Esophagus (tissue), 2 donors: ENCODE measurements at regions not wholly inside any gene's neighbourhood (a gene's known extent, or its start where the extent isn't known, plus 50 kb on each side); places are given as distances from the start of the nearest gene placed in this dataset.

Source experiments
- H3K27ac ChIP-seq, 2 donors: one replicate each; pipeline ENCODE4 v1.5.1; 2013; ENCODE audit warnings: low read depth in 2 of 2, mild to moderate bottlenecking in 2 of 2, inconsistent platforms in 1 of 2, low read length in 1 of 2, moderate library complexity in 1 of 2
- H3K27me3 ChIP-seq, 2 donors: one replicate each; pipeline ENCODE4 v1.6.1; 2013; ENCODE audit warnings: low read length in 2 of 2, control low read depth in 1 of 2, mild to moderate bottlenecking in 1 of 2; ENCODE audit not compliant: insufficient read depth in 2 of 2, control insufficient read depth in 1 of 2
- H3K36me3 ChIP-seq, 2 donors: one replicate each; pipeline ENCODE4 v1.6.1; 2013; ENCODE audit warnings: low read length in 1 of 2; ENCODE audit not compliant: control insufficient read depth in 2 of 2, insufficient read depth in 2 of 2
- H3K4me1 ChIP-seq, 2 donors: one replicate each; pipeline ENCODE4 v1.6.1; 2013; ENCODE audit warnings: low read length in 1 of 2; ENCODE audit not compliant: control insufficient read depth in 2 of 2, insufficient read depth in 2 of 2
- H3K4me3 ChIP-seq, 2 donors: one replicate each; pipeline ENCODE4 v1.5.1; 2013; ENCODE audit warnings: low read length in 2 of 2, mild to moderate bottlenecking in 2 of 2, low read depth in 1 of 2, moderate library complexity in 1 of 2
- H3K9me3 ChIP-seq, 2 donors: one replicate each; pipeline ENCODE4 v1.6.1; 2013; ENCODE audit warnings: mild to moderate bottlenecking in 2 of 2, low read depth in 1 of 2, low read length in 1 of 2, moderate library complexity in 1 of 2; ENCODE audit not compliant: control insufficient read depth in 2 of 2, insufficient read depth in 1 of 2
- WGBS, 2 donors: extraction: QIAGEN DNeasy Blood & Tissue Kit; methylation state at CpG; one replicate each; pipeline ENCODE4 v1.1.7; 2013; 5-methylcytosine and 5-hydroxymethylcytosine counted together
- donor health status: healthy with polysubstance abuse.
- donor health status: Bipolar disorder and iron deficiency.

- no peak overlapping the region for H3K4me3 ChIP-seq
- WGBS, 2 donors = 65 to 83% methylated on average over 1 of the region's 1 CpG
- H3K27ac ChIP-seq = no peak overlapping the region
- no peaks in the 10 kb centered on the region for H3K4me1 ChIP-seq
- no peaks in the 10 kb centered on the region for H3K9me3 ChIP-seq
- H3K36me3 ChIP-seq = no peaks in the 10 kb centered on the region
- H3K27me3 ChIP-seq = no peaks in the 10 kb centered on the region
These were observed 891.1 kb downstream of the USP25 start for GRCh38 chr21:16620786-16621320.

DNA sequence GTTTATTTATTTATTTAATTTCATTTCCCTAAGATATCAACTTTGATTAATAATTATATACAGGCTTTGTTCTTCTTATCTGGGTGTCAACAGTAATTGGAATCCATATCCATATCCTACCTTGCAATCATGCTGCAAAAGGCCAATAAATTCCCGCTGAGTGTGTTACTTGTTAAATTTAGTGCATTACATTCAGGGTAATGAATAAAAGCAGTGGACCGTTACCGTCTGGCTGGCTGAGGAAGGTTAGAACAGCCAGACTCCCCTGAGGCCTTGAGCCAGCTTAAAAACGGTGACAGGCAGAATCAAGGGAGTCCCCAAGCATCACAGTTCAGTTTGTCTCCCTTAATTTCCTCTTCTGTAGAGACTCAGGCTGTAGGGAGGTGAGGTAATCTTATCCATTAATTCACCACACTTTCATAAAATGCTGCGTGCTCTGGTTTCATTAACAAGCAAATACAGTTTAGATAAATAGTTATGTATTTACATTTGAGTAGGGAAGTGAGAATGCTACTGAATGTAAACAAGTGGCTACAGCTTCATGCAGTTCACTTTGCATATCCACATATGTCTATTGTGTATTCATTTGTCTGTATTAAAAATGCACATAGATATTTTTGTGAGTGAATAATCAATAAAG is 888.2 kb upstream of the CXADR start:
- H3K36me3 ChIP-seq = no peaks in the 10 kb centered on the region
- WGBS, 2 donors = 41 to 47% methylated on average over 5 of the region's 5 CpGs
- H3K4me1 ChIP-seq = no peaks in the 10 kb centered on the region
- H3K27me3 ChIP-seq = no peaks in the 10 kb centered on the region
- no peaks in the 10 kb centered on the region for H3K9me3 ChIP-seq
- H3K27ac ChIP-seq = no peak overlapping the region
- H3K4me3 ChIP-seq = no peak overlapping the region

- H3K36me3 ChIP-seq = no peaks in the 10 kb centered on the region
- H3K4me3 ChIP-seq = no peak overlapping the region
- no peaks in the 10 kb centered on the region for H3K9me3 ChIP-seq
- WGBS, 2 donors = 48 to 68% methylated on average over 1 of the region's 1 CpG
- H3K4me1 ChIP-seq = no peaks in the 10 kb centered on the region
- H3K27ac ChIP-seq = no peak overlapping the region
- no peaks in the 10 kb centered on the region for H3K27me3 ChIP-seq
These were observed 887.4 kb upstream of the CXADR start for GRCh38 chr21:16625491-16625890.

GRCh38 chr21:16633831-16634459 is 878.9 kb upstream of the CXADR start:
- no peak overlapping the region for H3K27ac ChIP-seq

DNA sequence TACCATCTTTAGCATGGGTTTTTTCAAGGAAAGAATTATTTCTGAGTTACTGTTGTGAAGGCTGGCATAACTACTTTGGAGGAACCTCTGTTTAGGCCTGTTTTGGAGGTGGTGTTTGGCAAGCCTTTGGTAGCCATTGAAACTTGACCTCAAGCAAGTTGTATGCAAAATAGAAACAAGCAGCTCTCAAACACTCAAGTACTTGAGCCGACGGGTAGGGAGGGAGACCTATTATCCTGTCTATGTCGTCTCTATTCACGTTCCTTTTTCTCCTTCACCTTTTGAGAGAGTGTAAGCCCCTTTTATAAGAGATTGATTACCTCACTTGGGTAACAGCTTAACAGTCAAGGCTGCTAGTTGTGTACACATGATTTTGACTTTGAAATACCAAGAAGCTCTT is 878.3 kb upstream of the CXADR start:
- WGBS, 2 donors = 40 to 42% methylated on average over 4 of the region's 4 CpGs
- H3K9me3 ChIP-seq = no peaks in the 10 kb centered on the region
- H3K27ac ChIP-seq = no peak overlapping the region
- no peaks in the 10 kb centered on the region for H3K36me3 ChIP-seq
- H3K4me1 ChIP-seq = no peaks in the 10 kb centered on the region
- H3K27me3 ChIP-seq = no peaks in the 10 kb centered on the region
- H3K4me3 ChIP-seq = no peak overlapping the region

More at GRCh38 chr21:16633831-16634459, 878.9 kb upstream of the CXADR start:
- Histone ChIP-seq H3K9me3 (no peaks in the 10 kb centered on the region), H3K36me3 (no peaks in the 10 kb centered on the region), H3K4me3 (no peak overlapping the region), H3K27me3 (no peaks in the 10 kb centered on the region), H3K4me1 (no peaks in the 10 kb centered on the region)
- WGBS, 2 donors = 56 to 65% methylated on average over 4 of the region's 4 CpGs

- Histone ChIP-seq H3K9me3 (no peaks in the 10 kb centered on the region), H3K4me1 (no peaks in the 10 kb centered on the region), H3K4me3 (no peak overlapping the region), H3K27ac (no peak overlapping the region), H3K36me3 (no peaks in the 10 kb centered on the region), H3K27me3 (no peaks in the 10 kb centered on the region)
- 87 to 90% methylated on average over 3 of the region's 3 CpGs for WGBS, 2 donors
These were observed 872.4 kb upstream of the CXADR start for GRCh38 chr21:16640297-16641027.

- H3K4me3 ChIP-seq = no peak overlapping the region
- no peaks in the 10 kb centered on the region for H3K4me1 ChIP-seq
- no peaks in the 10 kb centered on the region for H3K9me3 ChIP-seq
- no peaks in the 10 kb centered on the region for H3K27me3 ChIP-seq
- 81% methylated on average over 1 of the region's 1 CpG for WGBS, 2 donors
- no peaks in the 10 kb centered on the region for H3K36me3 ChIP-seq
- no peak overlapping the region for H3K27ac ChIP-seq
These were observed 870.5 kb upstream of the CXADR start for GRCh38 chr21:16642353-16642752.

- Histone ChIP-seq H3K9me3 (no peaks in the 10 kb centered on the region), H3K27me3 (no peaks in the 10 kb centered on the region), H3K36me3 (no peaks in the 10 kb centered on the region), H3K4me3 (no peak overlapping the region), H3K4me1 (no peaks in the 10 kb centered on the region), H3K27ac (no peak overlapping the region)
- WGBS, 2 donors = 75 to 79% methylated on average over 3 of the region's 3 CpGs
These were observed 868.2 kb upstream of the CXADR start for GRCh38 chr21:16644685-16645084.

DNA sequence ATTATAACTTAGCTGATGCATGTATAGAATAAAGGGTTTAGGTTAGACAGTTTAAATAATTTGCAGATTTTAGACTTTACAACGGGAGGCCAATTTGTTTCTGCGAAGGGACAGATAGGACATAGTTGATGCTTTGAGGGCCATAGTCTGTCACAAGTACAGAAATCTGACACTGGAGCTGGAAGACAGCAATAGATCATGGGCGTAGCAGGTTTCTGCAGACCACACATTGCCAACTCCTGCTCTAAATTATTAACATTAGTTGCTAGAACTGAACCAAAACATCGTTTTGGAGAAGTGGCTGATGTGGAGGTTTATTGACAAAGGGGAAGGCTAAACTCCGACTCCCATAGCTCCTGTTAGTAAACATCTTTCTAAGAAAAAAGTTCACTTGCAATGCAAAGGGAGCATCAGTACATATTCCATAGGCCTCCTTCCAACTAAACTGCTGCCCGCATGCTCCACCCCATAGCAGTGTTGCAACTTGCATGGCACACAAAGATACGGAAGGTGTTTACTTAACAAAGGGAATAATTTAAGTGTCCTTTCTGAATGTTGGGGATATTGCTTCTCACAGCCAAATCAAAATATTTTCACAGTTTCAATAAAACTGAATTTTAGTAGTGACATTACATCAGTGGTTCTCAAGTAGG is 862.0 kb upstream of the CXADR start:
- Histone ChIP-seq H3K27me3 (no peaks in the 10 kb centered on the region), H3K36me3 (no peaks in the 10 kb centered on the region), H3K4me3 (no peak overlapping the region), H3K9me3 (no peaks in the 10 kb centered on the region), H3K4me1 (no peaks in the 10 kb centered on the region), H3K27ac (no peak overlapping the region)
- WGBS, 2 donors = 64 to 78% methylated on average over 7 of the region's 7 CpGs
